ENCODE measurements at regions not wholly inside any gene's neighbourhood (a gene's known extent, or its start where the extent isn't known, plus 50 kb on each side); places are given as distances from the start of the nearest gene placed in this dataset.

DNA sequence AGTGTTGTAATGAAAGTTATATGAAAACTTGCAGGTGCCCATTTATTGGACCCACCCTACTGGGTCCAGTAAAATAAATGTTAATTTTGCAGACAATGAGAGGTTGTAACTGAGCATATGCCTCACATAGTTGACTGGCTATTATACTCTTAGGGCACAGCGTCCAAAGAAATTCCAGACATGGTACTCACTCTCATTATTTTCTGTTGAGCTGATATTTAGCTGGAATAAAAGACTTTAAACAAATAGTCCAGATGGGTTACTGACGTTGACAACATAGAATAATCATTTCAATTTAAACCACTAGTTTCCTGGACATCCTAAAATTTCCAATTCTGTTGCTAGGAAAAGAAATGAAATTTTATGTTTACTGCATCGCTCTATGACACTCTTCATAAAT lies 174.5 kb downstream of the ZNF365 start:
- TF ChIP-seq, protein P1, sequence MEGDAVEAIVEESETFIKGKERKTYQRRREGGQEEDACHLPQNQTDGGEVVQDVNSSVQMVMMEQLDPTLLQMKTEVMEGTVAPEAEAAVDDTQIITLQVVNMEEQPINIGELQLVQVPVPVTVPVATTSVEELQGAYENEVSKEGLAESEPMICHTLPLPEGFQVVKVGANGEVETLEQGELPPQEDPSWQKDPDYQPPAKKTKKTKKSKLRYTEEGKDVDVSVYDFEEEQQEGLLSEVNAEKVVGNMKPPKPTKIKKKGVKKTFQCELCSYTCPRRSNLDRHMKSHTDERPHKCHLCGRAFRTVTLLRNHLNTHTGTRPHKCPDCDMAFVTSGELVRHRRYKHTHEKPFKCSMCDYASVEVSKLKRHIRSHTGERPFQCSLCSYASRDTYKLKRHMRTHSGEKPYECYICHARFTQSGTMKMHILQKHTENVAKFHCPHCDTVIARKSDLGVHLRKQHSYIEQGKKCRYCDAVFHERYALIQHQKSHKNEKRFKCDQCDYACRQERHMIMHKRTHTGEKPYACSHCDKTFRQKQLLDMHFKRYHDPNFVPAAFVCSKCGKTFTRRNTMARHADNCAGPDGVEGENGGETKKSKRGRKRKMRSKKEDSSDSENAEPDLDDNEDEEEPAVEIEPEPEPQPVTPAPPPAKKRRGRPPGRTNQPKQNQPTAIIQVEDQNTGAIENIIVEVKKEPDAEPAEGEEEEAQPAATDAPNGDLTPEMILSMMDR (IDR thresholded peaks at IDR 0.05) = no peak
- no peak for TF ChIP-seq EZH2 (IDR thresholded peaks at IDR 0.05)

Data from neural progenitor cell (in vitro differentiated cells).